Activated T-cell treated with anti-CD3 and anti-CD28 coated beads, Interleukin-2, amount 50 U/mL, for 24 hours (primary cell): ENCODE measurements at regions not wholly inside any gene's neighbourhood (a gene's known extent, or its start where the extent isn't known, plus 50 kb on each side); places are given as distances from the start of the nearest gene placed in this dataset.

Experiments
- DNase-seq: peaks from one replicate; pipeline ENCODE4 v3.0.0-alpha.2; 2020
- H3K27ac Mint-ChIP-seq: 2 replicates; pipeline ENCODE4 v1.8.0; 2020; ENCODE audit warnings: mild to moderate bottlenecking, mixed read lengths
- H3K27me3 Mint-ChIP-seq: 2 replicates; pipeline ENCODE4 v1.8.0; 2020; ENCODE audit warnings: mixed read lengths
- H3K36me3 Mint-ChIP-seq: 2 replicates; pipeline ENCODE4 v1.8.0; 2020; ENCODE audit warnings: low read depth, mixed read lengths
- H3K4me1 Mint-ChIP-seq: 2 replicates; pipeline ENCODE4 v1.8.0; 2020; ENCODE audit warnings: low read depth, mixed read lengths
- H3K4me3 Mint-ChIP-seq: 2 replicates; pipeline ENCODE4 v1.8.0; 2020; ENCODE audit warnings: mild to moderate bottlenecking, moderate library complexity, mixed read lengths
- H3K9me3 Mint-ChIP-seq: 2 replicates; pipeline ENCODE4 v1.8.0; 2020; ENCODE audit warnings: mixed read lengths

GRCh38 chr2:9063023-9063606 lies 59.6 kb upstream of the MBOAT2 start:
- H3K9me3 Mint-ChIP-seq: peaks cover 15% of the 10 kb centered on the region

GRCh38 chr2:9060819-9061218 lies 57.3 kb upstream of the MBOAT2 start:
- H3K27ac Mint-ChIP-seq: no peak overlapping the region
- no peaks in the 10 kb centered on the region for H3K4me1 Mint-ChIP-seq
- peaks cover 38% of the 10 kb centered on the region for H3K27me3 Mint-ChIP-seq
- no peaks in the 10 kb centered on the region for H3K36me3 Mint-ChIP-seq
- H3K9me3 Mint-ChIP-seq: peaks cover 5% of the 10 kb centered on the region
- DNase-seq: no peak
- H3K4me3 Mint-ChIP-seq: no peak overlapping the region

More at GRCh38 chr2:9063023-9063606, 59.6 kb upstream of the MBOAT2 start:
- Mint-ChIP-seq H3K4me1 (no peaks in the 10 kb centered on the region), H3K27ac (no peak overlapping the region), H3K36me3 (no peaks in the 10 kb centered on the region), H3K4me3 (no peak overlapping the region), H3K27me3 (peaks cover 41% of the 10 kb centered on the region)
- no peak for DNase-seq

- no peak overlapping the region for H3K4me3 Mint-ChIP-seq
- H3K27ac Mint-ChIP-seq: no peak overlapping the region
- H3K36me3 Mint-ChIP-seq: no peaks in the 10 kb centered on the region
- H3K9me3 Mint-ChIP-seq: peaks cover 2% of the 10 kb centered on the region
- H3K27me3 Mint-ChIP-seq: peaks cover 24% of the 10 kb centered on the region
- peaks cover 6% of the 10 kb centered on the region for H3K4me1 Mint-ChIP-seq
- no peak for DNase-seq
Observed at GRCh38 chr2:9057939-9058761, 54.7 kb upstream of the MBOAT2 start.

DNA sequence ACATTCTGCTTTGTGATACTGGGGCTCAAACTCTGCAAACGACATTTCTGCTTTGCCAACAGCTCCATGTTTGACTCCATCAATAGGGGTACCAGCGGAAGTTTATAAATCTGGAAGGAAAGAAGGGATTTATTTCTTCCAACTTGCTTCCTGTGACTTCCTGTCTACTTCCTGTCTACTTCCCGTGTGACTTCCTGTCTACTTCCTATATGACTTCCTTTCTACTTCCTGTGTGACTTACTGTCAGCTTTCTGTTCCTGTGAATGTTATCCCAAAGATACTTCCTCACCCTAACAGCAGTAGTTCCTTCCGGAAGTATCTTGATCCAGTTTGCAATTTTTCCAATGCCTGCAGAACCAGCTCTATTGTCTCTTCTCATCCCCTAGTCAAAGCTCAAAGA lies 52.0 kb upstream of the MBOAT2 start:
- H3K9me3 Mint-ChIP-seq: peaks cover 2% of the 10 kb centered on the region
- no peaks in the 10 kb centered on the region for H3K36me3 Mint-ChIP-seq
- H3K4me3 Mint-ChIP-seq: no peak overlapping the region
- peaks cover 6% of the 10 kb centered on the region for H3K4me1 Mint-ChIP-seq
- no peak for DNase-seq
- peaks cover 10% of the 10 kb centered on the region for H3K27me3 Mint-ChIP-seq
- no peak overlapping the region for H3K27ac Mint-ChIP-seq

DNA sequence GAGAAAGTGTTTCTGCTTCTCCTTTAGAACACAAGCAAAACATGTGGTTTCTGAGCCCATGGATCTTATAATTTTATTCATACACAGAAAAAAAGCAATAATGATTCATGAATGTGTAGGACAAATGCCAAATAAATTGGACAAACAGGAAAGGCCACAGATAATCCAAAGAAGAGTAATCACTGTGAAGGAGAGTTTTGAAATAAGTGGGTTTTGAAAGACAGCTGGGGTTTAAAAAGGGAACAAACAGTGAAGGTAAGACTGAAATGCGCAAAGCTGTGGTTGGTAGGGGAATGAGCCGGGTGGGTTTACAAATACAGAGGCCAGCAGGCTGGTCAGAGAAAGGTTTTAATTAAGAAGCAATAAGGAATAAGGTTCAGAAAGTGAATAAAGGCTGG lies 50.0 kb upstream of the MBOAT2 start:
- Mint-ChIP-seq H3K27me3 (peaks cover 3% of the 10 kb centered on the region), H3K9me3 (peaks cover 2% of the 10 kb centered on the region), H3K4me3 (no peak overlapping the region), H3K4me1 (peaks cover 6% of the 10 kb centered on the region), H3K27ac (no peak overlapping the region), H3K36me3 (no peaks in the 10 kb centered on the region)
- DNase-seq: no peak
